ENCODE measurements at regions not wholly inside any gene's neighbourhood (a gene's known extent, or its start where the extent isn't known, plus 50 kb on each side); places are given as distances from the start of the nearest gene placed in this dataset.

- no peaks in the 10 kb centered on the region for H3K9me3 ChIP-seq
- no peak overlapping the region for H3K27ac ChIP-seq
- no peaks in the 10 kb centered on the region for H3K27me3 ChIP-seq
- intact Hi-C loops (cut with DNase I; ENCODE audit: low total_unique reads) = no loop called here
- in situ Hi-C loops (cut with MboI; ENCODE audit: low sequenced_read_pairs in 4 of 4) = no loop called here
- TF ChIP-seq CTCF (IDR thresholded peaks at IDR 0.05 in 4 of 5, conservative IDR thresholded peaks at IDR 0.05 in 1 of 5) (no peak), POLR2A (IDR thresholded peaks at IDR 0.05) (no peak)
- H3K36me3 ChIP-seq = no peaks in the 10 kb centered on the region
- no peaks in the 10 kb centered on the region for H3K4me1 ChIP-seq
- DNase-seq (no peak), ATAC-seq (no peak)
- no peak overlapping the region for H3K4me3 ChIP-seq
Measured at GRCh38 chr5:93107805-93108520, 473.1 kb downstream of the NR2F1-AS1 start.

GRCh38 chr5:93107141-93107540, 473.9 kb downstream of the NR2F1-AS1 start:
- no peak overlapping the region for H3K4me3 ChIP-seq
- DNase-seq (no peak), ATAC-seq (no peak)
- no peak for TF ChIP-seq POLR2A (IDR thresholded peaks at IDR 0.05)
- TF ChIP-seq CTCF (IDR thresholded peaks at IDR 0.05 in 4 of 5, conservative IDR thresholded peaks at IDR 0.05 in 1 of 5) = no peak
- H3K27ac ChIP-seq = no peak overlapping the region
- H3K27me3 ChIP-seq = no peaks in the 10 kb centered on the region
- in situ Hi-C loops (cut with MboI; ENCODE audit: low sequenced_read_pairs in 4 of 4) = no loop called here
- no peaks in the 10 kb centered on the region for H3K9me3 ChIP-seq
- H3K36me3 ChIP-seq = no peaks in the 10 kb centered on the region
- H3K4me1 ChIP-seq = no peaks in the 10 kb centered on the region
- intact Hi-C loops (cut with DNase I; ENCODE audit: low total_unique reads) = no loop called here

- in situ Hi-C loops (cut with MboI; ENCODE audit: low sequenced_read_pairs in 4 of 4) = no loop called here
- no peaks in the 10 kb centered on the region for H3K4me1 ChIP-seq
Measured at GRCh38 chr5:93101661-93102060, 479.4 kb downstream of the NR2F1-AS1 start.

GRCh38 chr5:93100976-93101375, 480.0 kb downstream of the NR2F1-AS1 start:
- Histone ChIP-seq H3K36me3 (no peaks in the 10 kb centered on the region), H3K9me3 (no peaks in the 10 kb centered on the region), H3K4me1 (no peaks in the 10 kb centered on the region), H3K27ac (no peak overlapping the region), H3K4me3 (no peak overlapping the region), H3K27me3 (no peaks in the 10 kb centered on the region)
- ATAC-seq = no peak
- intact Hi-C loops (cut with DNase I; ENCODE audit: low total_unique reads) (no loop called here), in situ Hi-C loops (cut with MboI; ENCODE audit: low sequenced_read_pairs in 4 of 4) (no loop called here)
- DNase-seq = no peak
- TF ChIP-seq POLR2A (IDR thresholded peaks at IDR 0.05) = no peak
- no peak for TF ChIP-seq CTCF (IDR thresholded peaks at IDR 0.05 in 4 of 5, conservative IDR thresholded peaks at IDR 0.05 in 1 of 5)

More at GRCh38 chr5:93101661-93102060, 479.4 kb downstream of the NR2F1-AS1 start:
- no peak for TF ChIP-seq CTCF (IDR thresholded peaks at IDR 0.05 in 4 of 5, conservative IDR thresholded peaks at IDR 0.05 in 1 of 5)
- no peak for TF ChIP-seq POLR2A (IDR thresholded peaks at IDR 0.05)
- H3K27ac ChIP-seq = no peak overlapping the region
- no peaks in the 10 kb centered on the region for H3K36me3 ChIP-seq
- intact Hi-C loops (cut with DNase I; ENCODE audit: low total_unique reads) = no loop called here
- H3K27me3 ChIP-seq = no peaks in the 10 kb centered on the region
- no peak overlapping the region for H3K4me3 ChIP-seq
- ATAC-seq (no peak), DNase-seq (no peak)
- H3K9me3 ChIP-seq = no peaks in the 10 kb centered on the region

GRCh38 chr5:93100428-93100827, 480.6 kb downstream of the NR2F1-AS1 start:
- intact Hi-C loops (cut with DNase I; ENCODE audit: low total_unique reads) (no loop called here), in situ Hi-C loops (cut with MboI; ENCODE audit: low sequenced_read_pairs in 4 of 4) (no loop called here)
- H3K9me3 ChIP-seq = no peaks in the 10 kb centered on the region
- no peak for ATAC-seq
- H3K27ac ChIP-seq = no peak overlapping the region
- no peaks in the 10 kb centered on the region for H3K4me1 ChIP-seq
- no peak overlapping the region for H3K4me3 ChIP-seq
- H3K36me3 ChIP-seq = no peaks in the 10 kb centered on the region
- no peaks in the 10 kb centered on the region for H3K27me3 ChIP-seq
- no peak for DNase-seq
- TF ChIP-seq POLR2A (IDR thresholded peaks at IDR 0.05) (no peak), CTCF (IDR thresholded peaks at IDR 0.05 in 4 of 5, conservative IDR thresholded peaks at IDR 0.05 in 1 of 5) (no peak)
